DND-41 (cell line): ENCODE measurements at regions not wholly inside any gene's neighbourhood (a gene's known extent, or its start where the extent isn't known, plus 50 kb on each side); places are given as distances from the start of the nearest gene placed in this dataset.

Source experiments
- CTCF ChIP-seq: IDR thresholded peaks from 2 replicates; pipeline ENCODE4 v1.5.1; 2012; ENCODE audit warnings: borderline replicate concordance, low read length, moderate library complexity, mild to moderate bottlenecking; ENCODE audit not compliant: poor library complexity, severe bottlenecking; ENCODE audit errors: extremely low read depth
- EZH2 ChIP-seq: IDR thresholded peaks from 3 replicates; pipeline ENCODE4 v1.6.1; 2012; ENCODE audit warnings: borderline replicate concordance, low read depth, mild to moderate bottlenecking, moderate library complexity, low read length, inconsistent platforms; ENCODE audit not compliant: severe bottlenecking

GRCh38 chr4:20046931-20047677 lies 204.6 kb upstream of the SLIT2 start:
- TF ChIP-seq CTCF (no peak), EZH2 (no peak)
